Left lung (tissue), 4 donors: ENCODE measurements at regions not wholly inside any gene's neighbourhood (a gene's known extent, or its start where the extent isn't known, plus 50 kb on each side); places are given as distances from the start of the nearest gene placed in this dataset.

ENCODE experiments used
- ATAC-seq: fragments of 200-7000 bp; cut with Tn5 transposase; one replicate; pipeline ENCODE4 v1.9.1; 2020; ENCODE audit warnings: moderate library complexity
- DNase-seq, 4 donors: peaks; one replicate each; pipeline ENCODE4 v3.0.0-alpha.2; 2013 to 2020
- H3K27ac ChIP-seq, 2 donors: fragments of 200-600 bp; sonication (generic) in 1 of 2; one replicate each; pipeline versions ENCODE4 v1.5.0 to v1.8.0; 2020 to 2021
- H3K27me3 ChIP-seq, 2 donors: fragments of 200-600 bp; sonication (generic) in 1 of 2; one replicate each; pipeline versions ENCODE4 v1.5.0 to v1.8.0; 2020 to 2021
- H3K36me3 ChIP-seq, 2 donors: fragments of 200-600 bp; sonication (generic) in 1 of 2; one replicate each; pipeline versions ENCODE4 v1.5.0 to v1.8.0; 2020 to 2021
- H3K4me1 ChIP-seq, 2 donors: fragments of 200-600 bp; one replicate each; pipeline ENCODE4 v1.8.0; 2021
- H3K4me3 ChIP-seq, 2 donors: fragments of 200-600 bp; sonication (generic) in 1 of 2; one replicate each; pipeline versions ENCODE4 v1.5.0 to v1.8.0; 2020 to 2021; ENCODE audit warnings: mild to moderate bottlenecking in 1 of 2
- H3K9me3 ChIP-seq, 2 donors: fragments of 200-600 bp; sonication (generic) in 1 of 2; one replicate each; pipeline versions ENCODE4 v1.5.0 to v1.8.0; 2020 to 2021
- CTCF ChIP-seq, 2 donors: fragments of 200-600 bp; sonication (generic) in 1 of 2; IDR thresholded peaks; one replicate each; pipeline versions ENCODE4 v1.5.0 to v1.8.0; 2021; ENCODE audit warnings: antibody characterized with exemption in 2 of 2
- intact Hi-C, 2 donors: fragments of 100-400 bp; cut with DNase I; formaldehyde crosslinking; loops; one replicate each; pipeline versions ENCODE4 v1.11.2 to v1.14.2; 2022
- donor health status: DM: no; HTN: yes; CAD: no.
- donor health status: DM: no; HTN: no; CAD: no.

GRCh38 chr17:79153367-79154130 lies 78.9 kb downstream of the ENGASE start:
- Histone ChIP-seq H3K4me1 (no peaks in the 10 kb centered on the region), H3K36me3 (no peaks in the 10 kb centered on the region), H3K27me3 (peaks cover 0 to 92% of the 10 kb centered on the region in 2 donors), H3K9me3 (no peaks in the 10 kb centered on the region), H3K27ac (no peak overlapping the region), H3K4me3 (no peak overlapping the region)
- no peak for DNase-seq
- no peak for TF ChIP-seq CTCF (IDR thresholded peaks at IDR 0.05)
- intact Hi-C loops, result no loop called here
- no peak for ATAC-seq

GRCh38 chr17:79152636-79153035 lies 78.0 kb downstream of the ENGASE start:
- ATAC-seq (no peak), DNase-seq (no peak)
- intact Hi-C loops, result no loop called here
- Histone ChIP-seq H3K4me1 (no peaks in the 10 kb centered on the region), H3K4me3 (no peak overlapping the region), H3K27ac (no peak overlapping the region), H3K36me3 (no peaks in the 10 kb centered on the region), H3K27me3 (peaks cover 0 to 92% of the 10 kb centered on the region in 2 donors), H3K9me3 (no peaks in the 10 kb centered on the region)
- TF ChIP-seq CTCF (IDR thresholded peaks at IDR 0.05), result no peak

GRCh38 chr17:79152110-79152509 lies 77.5 kb downstream of the ENGASE start:
- ATAC-seq (no peak), DNase-seq (no peak)
- Histone ChIP-seq H3K4me1 (no peaks in the 10 kb centered on the region), H3K9me3 (no peaks in the 10 kb centered on the region), H3K27ac (no peak overlapping the region), H3K27me3 (peaks cover 0 to 92% of the 10 kb centered on the region in 2 donors), H3K4me3 (no peak overlapping the region), H3K36me3 (no peaks in the 10 kb centered on the region)
- intact Hi-C loops, result no loop called here
- no peak for TF ChIP-seq CTCF (IDR thresholded peaks at IDR 0.05)

GRCh38 chr17:79150799-79151198 lies 76.2 kb downstream of the ENGASE start:
- ATAC-seq, result no peak
- Histone ChIP-seq H3K36me3 (no peaks in the 10 kb centered on the region), H3K4me1 (no peaks in the 10 kb centered on the region), H3K27me3 (peaks cover 0 to 90% of the 10 kb centered on the region in 2 donors), H3K9me3 (no peaks in the 10 kb centered on the region), H3K4me3 (no peak overlapping the region), H3K27ac (no peak overlapping the region)
- DNase-seq, result no peak
- intact Hi-C loops, result no loop called here
- TF ChIP-seq CTCF (IDR thresholded peaks at IDR 0.05), result no peak

- DNase-seq, result no peak
- Histone ChIP-seq H3K4me1 (no peaks in the 10 kb centered on the region), H3K27ac (no peak overlapping the region), H3K4me3 (no peak overlapping the region), H3K9me3 (no peaks in the 10 kb centered on the region), H3K36me3 (no peaks in the 10 kb centered on the region), H3K27me3 (peaks cover 0 to 84% of the 10 kb centered on the region in 2 donors)
- no peak for TF ChIP-seq CTCF (IDR thresholded peaks at IDR 0.05)
- ATAC-seq, result no peak
- intact Hi-C loops, result no loop called here
Observed at GRCh38 chr17:79150035-79150733, 75.6 kb downstream of the ENGASE start.
